ENCODE measurements at regions not wholly inside any gene's neighbourhood (a gene's known extent, or its start where the extent isn't known, plus 50 kb on each side); places are given as distances from the start of the nearest gene placed in this dataset.

DNA sequence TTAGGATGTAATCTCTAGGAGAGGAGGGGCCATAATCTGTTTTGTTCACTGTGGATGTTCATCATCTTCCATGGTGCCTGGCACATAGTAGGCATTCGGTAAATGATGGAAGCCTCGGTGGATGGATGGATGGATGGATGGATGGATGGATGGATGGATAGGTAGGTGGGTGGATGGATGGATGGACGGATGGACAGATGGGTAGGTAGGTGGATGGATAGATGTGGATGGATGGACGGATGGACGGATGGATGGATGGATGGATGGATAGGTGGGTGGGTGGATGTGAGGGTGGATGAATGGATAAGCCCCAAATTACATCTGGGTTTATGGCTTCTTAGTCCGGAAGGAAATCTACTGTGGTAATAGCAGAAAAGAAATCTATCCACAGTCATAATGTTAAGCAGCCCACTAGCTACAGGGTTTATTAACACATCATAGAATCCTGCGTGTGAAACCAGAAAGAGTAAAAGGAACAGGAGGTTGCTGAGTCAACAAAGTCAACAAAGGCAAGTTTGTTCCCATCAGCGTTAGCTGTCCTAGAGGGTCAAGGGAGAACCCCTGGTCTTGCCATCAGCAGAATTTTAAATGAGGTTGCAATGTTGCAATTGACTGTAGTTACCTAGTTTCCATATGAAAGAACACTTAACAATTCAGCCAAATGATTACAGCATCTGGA is 82.8 kb downstream of the C11orf91 start:
- DNase-seq (ENCODE audit: low read depth in 2 of 2, low spot score in 1 of 2) = no peak

DNA sequence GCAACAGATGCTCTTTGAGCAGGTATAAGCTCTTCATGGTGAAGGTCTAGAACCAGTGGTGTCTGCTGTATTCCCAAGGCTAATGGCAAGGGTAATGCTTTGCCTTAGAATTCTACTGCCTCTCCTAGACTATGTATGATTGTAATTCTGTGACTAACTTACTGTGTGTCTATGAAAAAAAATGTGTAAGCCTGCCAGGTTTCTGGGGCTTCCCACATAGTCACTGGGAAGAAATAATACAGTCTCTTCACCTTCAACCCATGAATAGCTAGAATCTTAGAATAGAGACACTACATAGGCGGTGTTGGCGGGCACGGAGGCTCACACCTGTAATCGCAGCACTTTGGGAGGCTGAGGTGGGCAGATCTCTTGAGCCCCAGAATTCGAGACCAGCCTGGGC is 84.1 kb downstream of the C11orf91 start:
- DNase-seq (ENCODE audit: low read depth in 2 of 2, low spot score in 1 of 2) = no peak

DNA sequence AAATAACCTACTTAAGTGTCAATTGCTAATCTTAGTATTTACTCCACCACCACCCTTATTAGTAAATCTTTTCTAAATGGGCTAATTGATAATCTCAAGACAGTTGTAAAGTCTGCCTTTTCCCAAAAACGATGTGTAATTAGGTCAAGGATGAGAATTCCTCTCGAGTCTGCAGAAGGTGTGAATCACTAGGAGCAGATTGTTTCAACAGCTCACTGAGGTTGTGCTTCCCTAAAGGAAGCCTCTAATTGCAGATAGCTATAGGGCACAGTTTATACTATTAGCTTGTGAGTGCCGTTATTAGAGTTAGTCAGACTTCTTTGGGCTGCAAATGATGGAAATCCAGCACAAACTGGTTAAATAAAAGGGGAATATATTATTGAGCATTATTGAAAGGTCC is 84.9 kb downstream of the C11orf91 start:
- DNase-seq (ENCODE audit: low read depth in 2 of 2, low spot score in 1 of 2) = no peak

DNA sequence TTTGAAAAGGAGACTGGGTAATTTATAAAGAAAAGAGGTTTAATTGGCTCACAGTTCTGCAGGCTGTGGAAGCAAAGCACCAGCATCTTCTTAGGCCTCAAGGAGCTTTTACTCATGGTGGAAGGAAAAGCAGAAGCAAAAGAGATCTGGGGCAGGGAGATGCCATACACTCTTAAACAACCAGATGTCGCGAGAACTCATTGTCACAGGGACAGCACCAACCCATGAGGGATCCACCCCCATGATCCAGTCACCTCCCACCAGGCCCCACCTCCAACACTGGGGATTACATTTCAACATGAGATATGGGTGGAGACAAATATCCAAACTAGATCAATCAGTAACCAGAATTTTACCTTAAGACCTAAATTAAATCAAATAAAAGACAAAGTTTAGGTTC is 87.2 kb downstream of the C11orf91 start:
- DNase-seq (ENCODE audit: low read depth in 2 of 2, low spot score in 1 of 2) = no peak

DNA sequence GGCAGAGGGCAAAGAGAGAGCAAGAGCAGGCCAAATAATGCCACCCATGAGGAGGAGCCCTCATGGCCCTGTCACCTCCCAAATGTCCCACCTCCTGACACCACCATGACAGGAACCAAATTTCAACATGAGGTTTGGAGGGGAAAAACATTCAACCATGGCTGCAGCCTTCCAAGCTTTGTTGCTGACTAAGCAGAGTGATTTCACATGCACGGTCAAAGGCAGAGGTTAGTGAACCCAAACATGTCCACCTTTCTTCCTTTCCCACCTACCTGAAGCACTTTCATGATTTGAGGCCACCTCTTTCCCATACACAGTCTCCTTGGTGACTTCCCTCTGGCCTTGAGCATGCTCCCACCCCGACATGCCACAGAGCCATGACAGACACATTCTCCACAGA is 89.7 kb downstream of the C11orf91 start:
- no peak for DNase-seq (ENCODE audit: low read depth in 2 of 2, low spot score in 1 of 2)

DNA sequence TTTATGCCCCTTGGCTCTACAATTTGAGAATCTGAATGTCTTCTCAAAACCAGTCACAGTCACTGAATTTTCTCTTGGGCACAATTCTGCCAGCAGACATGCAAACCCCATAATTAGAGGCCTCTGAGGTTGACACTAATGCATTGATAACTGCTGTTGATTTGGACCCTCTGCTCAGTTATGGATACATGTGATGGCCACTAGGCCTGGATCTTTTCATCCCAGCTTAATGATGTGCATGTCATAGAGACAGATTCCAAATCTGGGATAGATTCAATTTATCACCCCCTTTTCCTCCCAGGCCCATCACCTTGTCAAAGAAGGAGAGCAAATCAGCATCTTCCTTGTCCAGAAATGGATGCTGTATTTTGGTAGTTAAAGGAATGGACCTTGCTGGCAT is 92.2 kb downstream of the C11orf91 start:
- no peak for DNase-seq (ENCODE audit: low read depth in 2 of 2, low spot score in 1 of 2)

DNA sequence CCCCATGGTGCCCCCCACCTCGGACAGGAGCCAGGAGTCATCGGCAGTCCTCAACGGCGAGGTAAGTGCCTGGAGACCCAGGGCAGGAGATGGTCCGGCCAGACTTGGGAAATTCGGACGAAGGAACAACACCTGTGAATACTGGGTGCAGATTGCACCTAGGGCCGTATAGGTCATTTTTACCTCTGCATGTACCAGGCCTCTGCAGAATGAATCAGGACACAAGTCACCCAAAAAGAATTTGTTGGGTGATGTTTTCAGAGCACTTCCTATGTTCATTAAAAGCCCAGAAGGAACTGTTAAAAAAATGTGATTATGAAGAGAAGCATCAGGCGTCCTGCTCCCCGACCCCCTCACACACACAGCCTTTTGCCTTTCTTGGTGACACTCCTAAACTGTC is 93.9 kb downstream of the C11orf91 start:
- DNase-seq (ENCODE audit: low read depth in 2 of 2, low spot score in 1 of 2) = no peak

DNA sequence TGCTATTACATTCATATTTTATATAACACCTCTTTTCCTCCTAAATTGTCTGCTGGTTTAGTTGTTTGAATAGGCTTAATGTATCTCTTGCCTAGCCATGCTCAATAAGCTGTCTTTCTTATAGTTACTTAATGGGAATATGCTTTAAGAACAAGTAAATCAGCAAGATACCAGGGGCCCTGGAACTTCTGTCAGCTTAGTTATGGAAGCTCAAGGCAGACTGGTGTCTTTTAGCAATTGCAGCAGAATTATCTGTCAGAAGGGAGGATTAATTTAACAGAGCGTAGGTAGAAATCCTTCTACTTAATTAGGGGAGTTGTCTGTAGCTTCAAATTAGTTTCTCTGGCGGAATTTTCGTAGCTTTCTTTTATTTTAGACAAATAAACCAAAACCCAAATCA is 94.9 kb downstream of the C11orf91 start:
- DNase-seq (ENCODE audit: low read depth in 2 of 2, low spot score in 1 of 2) = no peak

DNA sequence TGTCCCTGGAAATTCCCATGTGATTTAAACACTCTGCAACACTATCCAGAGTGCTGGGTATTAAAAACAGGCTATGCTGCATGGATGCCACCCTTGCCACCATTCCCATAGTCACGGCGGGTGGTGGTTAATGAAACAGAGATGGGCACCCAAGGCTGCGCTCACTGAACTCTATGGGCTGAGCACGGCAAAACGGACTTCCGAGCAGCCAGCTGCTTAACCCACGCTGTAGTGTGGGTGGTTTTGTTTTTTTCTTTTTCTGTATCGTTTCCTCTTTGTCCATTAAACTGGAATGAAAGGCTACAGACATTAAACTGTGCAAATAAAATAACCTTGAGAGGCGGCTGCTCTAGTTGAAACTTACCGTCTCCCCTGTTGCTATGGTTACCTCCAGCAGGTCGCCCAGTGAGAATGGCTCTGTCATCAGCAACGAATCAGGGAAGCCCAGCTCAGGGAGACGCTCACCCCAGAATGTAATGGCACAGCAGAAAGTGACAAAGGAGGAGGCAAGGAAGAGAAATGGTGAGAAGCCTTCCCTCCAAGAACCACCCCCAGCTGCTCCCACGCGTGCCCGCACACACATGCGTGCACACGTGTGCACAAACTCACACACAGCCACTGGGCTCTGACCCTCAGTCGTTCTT is 102.1 kb downstream of the C11orf91 start:
- DNase-seq (ENCODE audit: low read depth in 2 of 2, low spot score in 1 of 2) = no peak

DNA sequence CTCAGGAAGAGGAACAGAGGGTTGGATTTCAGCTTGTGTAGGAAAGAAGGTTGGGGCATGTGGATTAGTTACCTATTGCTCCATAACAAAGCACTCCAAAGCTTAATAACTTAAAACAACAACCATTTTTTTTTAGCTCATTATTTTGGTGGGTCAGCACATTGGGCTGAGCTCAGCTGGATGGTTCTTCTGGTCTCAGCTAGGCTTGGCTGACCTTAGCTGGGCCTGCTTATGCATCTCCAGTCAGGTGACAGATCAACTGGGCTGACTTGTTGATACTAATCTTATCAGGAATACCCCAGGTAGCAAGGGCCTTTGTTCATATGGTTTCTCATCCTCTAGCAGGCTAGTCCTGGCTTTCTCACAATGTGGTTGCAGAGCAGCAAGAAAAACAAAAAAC is 106.4 kb downstream of the C11orf91 start:
- DNase-seq (ENCODE audit: low read depth in 2 of 2, low spot score in 1 of 2) = no peak

DNA sequence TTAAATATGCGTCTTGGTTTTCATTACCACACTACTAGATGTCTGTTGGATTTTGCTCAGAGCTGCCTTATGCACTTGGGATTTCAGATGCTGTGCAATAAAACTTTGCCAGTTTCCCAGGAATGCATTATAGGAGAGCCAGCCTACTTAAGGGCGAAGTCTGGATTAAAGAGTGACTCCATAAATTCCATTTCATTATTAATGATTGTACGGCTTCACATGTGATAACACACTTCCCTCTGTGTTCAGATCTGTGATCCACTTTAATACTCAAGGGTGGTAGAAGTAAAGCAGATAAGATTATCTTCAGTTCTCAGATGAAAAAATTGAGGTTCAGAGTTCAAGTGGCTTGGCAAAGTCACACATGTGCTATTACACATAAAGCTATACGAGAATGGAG is 110.2 kb downstream of the C11orf91 start:
- no peak for DNase-seq (ENCODE audit: low read depth in 2 of 2, low spot score in 1 of 2)

DNA sequence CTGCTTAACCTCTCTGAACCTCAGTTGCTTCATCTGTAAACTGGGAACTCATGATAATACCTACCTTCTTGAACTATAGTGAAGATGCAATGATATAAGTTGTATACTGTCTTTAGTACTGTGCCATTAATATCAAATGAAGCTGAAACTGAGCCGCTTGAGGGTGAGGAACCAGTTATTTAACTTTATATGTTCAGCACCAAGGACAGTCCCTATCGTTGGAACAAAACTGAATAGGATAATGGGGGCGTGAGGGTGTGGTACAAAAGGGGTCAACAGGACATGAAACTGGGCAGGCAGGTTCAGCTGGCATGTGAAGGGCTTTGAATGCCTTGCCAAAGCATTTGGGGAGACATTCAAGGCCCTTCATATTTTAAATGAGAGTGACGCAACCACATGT is 112.6 kb downstream of the C11orf91 start:
- no peak for DNase-seq (ENCODE audit: low read depth in 2 of 2, low spot score in 1 of 2)

DNA sequence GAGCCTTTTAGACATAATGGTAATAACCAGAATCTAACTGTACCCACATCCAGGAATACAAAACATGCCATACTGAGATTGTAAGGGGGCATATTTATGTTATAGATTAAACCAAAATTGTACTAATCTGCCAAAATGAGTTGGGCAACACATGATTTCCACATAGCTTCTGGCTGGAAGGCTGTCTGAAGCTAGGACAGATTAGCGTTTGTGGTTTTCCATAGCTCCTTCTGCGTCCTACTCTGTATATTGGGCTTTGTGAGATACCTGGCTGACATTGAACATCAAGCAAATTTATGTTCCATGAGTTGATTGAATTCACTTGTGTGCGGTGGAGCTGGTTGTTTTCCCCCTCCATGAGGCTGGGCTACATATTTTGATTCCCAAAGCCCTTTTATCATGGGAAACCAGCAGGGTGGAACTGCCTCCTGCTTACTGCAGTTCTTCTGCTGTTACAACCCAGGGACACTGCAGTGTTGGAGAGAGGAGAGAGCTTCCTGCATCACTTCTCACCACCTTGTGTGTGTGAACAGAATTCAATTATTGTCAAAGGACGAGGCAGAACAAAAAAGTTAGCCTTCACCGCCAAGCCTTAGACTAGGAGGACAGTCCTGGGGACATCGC is 114.9 kb downstream of the C11orf91 start:
- no peak for DNase-seq (ENCODE audit: low read depth in 2 of 2, low spot score in 1 of 2)

DNA sequence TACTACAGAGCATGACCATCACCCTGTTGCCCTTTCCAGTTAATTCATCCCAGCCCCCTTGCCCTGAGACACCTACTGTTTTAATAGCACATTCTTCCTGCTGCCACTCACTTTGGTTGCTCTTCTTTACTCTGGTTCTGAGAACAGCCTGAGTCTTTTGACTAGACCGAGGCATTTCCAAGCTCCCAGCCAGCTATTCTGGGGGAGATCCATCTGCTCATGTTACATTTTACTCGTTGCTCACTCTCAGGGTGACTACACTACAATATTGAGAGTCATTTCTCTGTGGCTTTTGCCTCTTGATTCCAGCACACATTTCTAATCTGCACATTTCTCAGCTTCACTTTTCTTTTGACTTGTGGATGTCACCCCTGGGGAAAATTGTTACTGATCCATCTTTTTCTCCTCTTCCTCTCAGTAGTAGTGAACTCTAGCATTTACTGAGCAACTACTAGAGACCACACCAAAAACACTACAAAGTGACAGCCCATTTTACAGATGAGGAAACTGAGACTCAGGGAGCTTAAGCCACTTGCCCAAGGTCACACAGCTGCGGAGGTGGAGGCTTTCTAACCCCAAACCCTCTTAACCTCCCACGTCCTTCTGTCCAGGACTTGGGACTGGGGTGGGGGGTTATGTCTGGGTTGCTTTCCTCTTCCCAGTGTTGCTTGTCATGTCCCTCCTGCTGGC is 117.8 kb downstream of the C11orf91 start:
- DNase-seq (ENCODE audit: low read depth in 2 of 2, low spot score in 1 of 2) = no peak

DNA sequence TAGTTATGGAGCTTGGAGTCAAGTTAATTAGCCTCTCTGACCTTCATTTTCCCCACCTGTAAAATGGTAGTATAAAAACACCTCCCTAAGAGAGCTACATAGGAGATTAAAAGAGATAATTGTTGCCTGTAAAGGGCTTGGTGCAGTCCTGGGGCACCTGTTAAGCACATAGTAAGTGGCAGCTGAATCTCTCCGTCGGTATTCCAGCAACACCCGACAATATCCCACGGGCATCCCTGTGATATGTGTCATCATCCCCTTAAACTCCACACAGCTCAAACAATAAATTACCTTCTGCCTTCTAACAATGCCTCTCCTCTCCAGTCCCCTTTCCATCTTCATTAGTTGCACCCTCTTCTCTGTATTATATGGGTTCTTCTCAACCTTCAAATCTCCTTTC is 121.5 kb downstream of the C11orf91 start:
- DNase-seq (ENCODE audit: low read depth in 2 of 2, low spot score in 1 of 2) = no peak

DNA sequence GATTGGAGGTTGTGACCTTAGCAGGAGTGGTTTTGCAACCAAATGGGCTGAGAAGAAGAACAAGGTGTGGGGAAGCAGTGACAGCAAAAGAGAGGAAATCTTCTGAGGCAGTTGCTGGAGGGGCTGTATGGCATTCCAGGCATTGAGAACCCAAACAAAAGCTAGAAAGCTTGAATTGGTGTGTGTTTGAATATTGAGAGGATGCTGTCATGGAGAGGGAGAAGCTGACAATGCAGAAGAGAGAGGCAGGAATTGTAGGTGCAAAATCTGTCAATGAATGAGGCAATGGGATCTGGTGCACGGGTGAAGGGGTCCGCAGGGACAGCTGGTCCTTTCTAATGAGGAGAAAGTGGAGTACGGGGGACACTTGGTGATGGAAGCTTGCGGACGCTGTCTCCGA is 123.4 kb downstream of the C11orf91 start:
- no peak for DNase-seq (ENCODE audit: low read depth in 2 of 2, low spot score in 1 of 2)

DNA sequence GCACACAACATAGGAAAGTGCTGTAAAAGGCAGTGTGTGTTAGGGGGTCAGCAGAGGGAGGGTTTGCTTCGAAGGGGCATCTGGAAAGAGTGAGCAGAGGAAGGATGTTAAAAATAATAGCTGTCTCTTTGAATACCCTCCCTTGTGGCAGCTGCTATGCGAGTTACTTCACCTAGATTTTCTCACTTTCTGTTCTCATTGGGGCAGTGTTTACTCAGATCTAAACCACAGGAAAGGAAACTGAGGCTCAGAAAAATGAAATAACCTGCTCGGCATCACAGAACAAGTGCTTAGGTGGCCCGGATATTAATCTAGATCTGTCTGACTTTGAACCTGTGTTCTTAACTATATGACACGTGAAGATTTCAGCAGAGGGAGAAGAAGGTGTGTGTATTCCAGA is 125.3 kb downstream of the C11orf91 start:
- no peak for DNase-seq (ENCODE audit: low read depth in 2 of 2, low spot score in 1 of 2)

DNA sequence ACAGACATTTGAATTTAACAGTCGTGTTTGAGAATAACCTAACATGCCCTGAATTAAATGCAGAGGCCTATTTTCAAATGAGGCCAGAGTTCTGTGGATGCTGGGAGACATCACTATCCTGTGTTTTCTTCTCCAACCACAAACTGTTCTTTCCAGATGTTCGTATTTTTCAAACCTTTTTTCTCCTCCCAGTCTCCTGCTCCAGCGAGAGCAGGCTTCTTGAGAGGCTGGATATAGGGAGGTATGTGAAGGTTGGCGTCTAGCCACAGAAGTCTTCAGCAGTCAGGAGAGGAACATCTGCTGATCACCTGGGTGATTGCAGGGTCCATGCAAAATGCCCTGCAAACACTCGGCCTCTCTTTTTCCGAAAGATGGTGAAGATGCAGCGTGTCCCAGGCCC is 126.3 kb downstream of the C11orf91 start:
- no peak for DNase-seq (ENCODE audit: low read depth in 2 of 2, low spot score in 1 of 2)

DNA sequence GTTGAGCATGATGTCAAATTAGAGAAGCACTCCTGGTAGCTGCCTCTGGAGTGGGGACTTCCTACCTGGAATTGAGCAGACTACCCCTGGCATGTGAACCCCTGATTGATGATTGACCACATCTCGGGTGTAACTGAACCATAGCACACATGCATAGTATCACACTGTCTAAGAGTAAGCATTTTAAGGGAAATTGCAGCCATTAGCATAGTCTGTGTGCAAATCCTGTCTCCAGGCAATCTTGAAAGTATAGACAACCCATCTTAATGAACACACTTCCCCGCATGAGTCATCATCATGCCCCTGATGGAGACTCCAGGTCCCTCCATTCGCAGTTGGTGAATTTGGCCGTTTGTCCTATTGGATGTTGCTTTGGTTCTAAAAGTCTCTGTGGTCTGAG is 131.3 kb downstream of the C11orf91 start:
- DNase-seq (ENCODE audit: low read depth in 2 of 2, low spot score in 1 of 2) = no peak

DNA sequence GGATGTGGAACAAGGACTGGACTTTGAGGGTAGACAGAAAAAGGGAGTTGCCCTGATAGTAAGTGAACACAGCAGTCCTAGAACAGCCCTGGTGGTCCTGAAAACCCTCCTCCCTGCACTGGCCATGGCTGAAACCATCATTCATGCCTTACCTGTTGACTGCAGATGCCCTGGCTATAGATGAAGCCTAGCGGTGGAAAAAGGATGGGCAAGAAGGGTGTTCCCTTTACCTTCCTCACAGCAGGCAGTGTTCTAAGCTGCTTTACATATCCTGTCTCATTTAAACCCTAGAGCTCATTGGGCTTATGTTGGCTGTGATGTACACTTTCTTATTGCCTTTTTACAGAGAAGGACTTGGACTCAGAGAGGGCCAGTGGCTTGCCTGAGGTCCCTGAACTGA is 133.6 kb downstream of the C11orf91 start:
- DNase-seq (ENCODE audit: low read depth in 2 of 2, low spot score in 1 of 2) = no peak

DNA sequence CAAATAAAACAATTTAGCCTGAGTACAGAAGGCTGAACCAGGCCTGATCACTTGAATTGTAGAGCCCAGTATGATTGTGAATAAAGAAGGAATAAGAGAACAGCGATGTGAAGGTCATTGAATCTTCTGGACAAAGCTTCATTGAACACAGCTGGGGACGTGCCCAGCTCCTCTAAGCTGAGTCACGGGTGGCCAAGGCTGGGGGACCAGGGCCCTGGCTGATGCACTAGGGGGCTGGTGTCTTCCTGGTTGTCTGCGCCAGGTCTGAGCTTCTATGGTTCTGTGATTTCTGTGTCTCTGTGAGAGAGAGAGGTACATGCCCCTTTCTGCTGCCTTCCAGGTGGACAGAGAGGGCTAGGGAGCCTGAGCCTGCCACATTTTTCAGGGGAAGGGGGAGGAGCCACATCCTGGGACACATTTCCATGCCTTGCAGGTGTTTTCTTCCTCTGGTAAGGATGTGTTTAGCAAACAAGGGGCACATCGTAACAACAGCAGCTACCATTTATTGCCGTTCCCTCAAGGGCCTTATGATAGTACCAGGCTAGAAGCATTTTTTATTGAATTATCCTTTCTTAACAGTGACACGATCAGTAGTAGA is 135.7 kb downstream of the C11orf91 start:
- no peak for DNase-seq (ENCODE audit: low read depth in 2 of 2, low spot score in 1 of 2)

DNA sequence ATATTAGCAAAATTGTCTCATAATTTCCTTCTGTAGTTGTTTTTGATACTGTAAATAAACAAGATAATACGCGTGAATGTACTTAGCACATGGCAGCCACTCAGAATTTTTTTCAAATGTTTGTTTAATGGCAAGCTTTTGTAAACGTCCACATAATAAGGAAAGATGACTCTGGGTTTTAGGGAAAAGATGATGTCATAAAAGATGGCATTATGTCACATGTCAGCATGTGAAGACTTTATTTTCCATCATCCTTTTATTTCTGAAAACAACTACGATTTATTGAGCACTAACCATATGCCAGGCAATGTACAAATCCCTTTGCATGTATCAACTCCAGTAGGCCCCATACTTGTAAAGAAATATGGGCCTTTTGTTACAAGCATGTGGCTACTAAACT is 139.9 kb downstream of the C11orf91 start:
- DNase-seq (ENCODE audit: low read depth in 2 of 2, low spot score in 1 of 2) = no peak

Measured in stimulated activated CD8-positive, alpha-beta memory T cell treated with anti-CD3 and anti-CD28 coated beads, Interleukin-4, amount 100 ng/mL, for 4 hours (primary cell).